Kidney glomerular epithelial cell (primary cell): ENCODE measurements at regions not wholly inside any gene's neighbourhood (a gene's known extent, or its start where the extent isn't known, plus 50 kb on each side); places are given as distances from the start of the nearest gene placed in this dataset.

ENCODE experiments used
- DNase-seq: peaks from one replicate; lab custom pipeline; 2025; lab: John Stamatoyannopoulos, UW

- no peak for DNase-seq
Measured at GRCh38 chr3:30206051-30206450, 400.4 kb upstream of the TGFBR2 start.

GRCh38 chr3:30221619-30222018 is 384.8 kb upstream of the TGFBR2 start:
- DNase-seq, result no peak

GRCh38 chr3:30222441-30222840 is 384.0 kb upstream of the TGFBR2 start:
- no peak for DNase-seq

GRCh38 chr3:30225021-30225420 is 381.4 kb upstream of the TGFBR2 start:
- no peak for DNase-seq

- no peak for DNase-seq
Measured at GRCh38 chr3:30226601-30227151, 379.7 kb upstream of the TGFBR2 start.

- DNase-seq, result peak; percentile 76
Measured at GRCh38 chr3:30227571-30228301, 378.7 kb upstream of the TGFBR2 start.

- no peak for DNase-seq
Measured at GRCh38 chr3:30228302-30228631, 378.1 kb upstream of the TGFBR2 start.

- no peak for DNase-seq
Measured at GRCh38 chr3:30231277-30232141, 374.9 kb upstream of the TGFBR2 start.

GRCh38 chr3:30232142-30232541 is 374.3 kb upstream of the TGFBR2 start:
- DNase-seq, result no peak

GRCh38 chr3:30233913-30234646 is 372.3 kb upstream of the TGFBR2 start:
- DNase-seq, result peak; percentile 25

GRCh38 chr3:30236011-30236410 is 370.4 kb upstream of the TGFBR2 start:
- no peak for DNase-seq

GRCh38 chr3:30241721-30242120 is 364.7 kb upstream of the TGFBR2 start:
- DNase-seq, result no peak

GRCh38 chr3:30245858-30246622 is 360.4 kb upstream of the TGFBR2 start:
- DNase-seq, result peak; percentile 32

- DNase-seq, result no peak
Measured at GRCh38 chr3:30248423-30248822, 358.0 kb upstream of the TGFBR2 start.

- no peak for DNase-seq
Measured at GRCh38 chr3:30252474-30252873, 353.9 kb upstream of the TGFBR2 start.

GRCh38 chr3:30253832-30254231 is 352.6 kb upstream of the TGFBR2 start:
- DNase-seq, result no peak

GRCh38 chr3:30256474-30256873 is 349.9 kb upstream of the TGFBR2 start:
- DNase-seq, result no peak

- DNase-seq, result no peak
Measured at GRCh38 chr3:30258426-30259392, 347.7 kb upstream of the TGFBR2 start.

GRCh38 chr3:30259730-30260129 is 346.7 kb upstream of the TGFBR2 start:
- DNase-seq, result no peak

- no peak for DNase-seq
Measured at GRCh38 chr3:30260762-30261161, 345.6 kb upstream of the TGFBR2 start.
